GM12891 (cell line): ENCODE measurements at regions not wholly inside any gene's neighbourhood (a gene's known extent, or its start where the extent isn't known, plus 50 kb on each side); places are given as distances from the start of the nearest gene placed in this dataset.
A peak's percentile ranks its signal among the peaks of the same experiment; 100 is the strongest.
"Not testable (repeated sequence)": the region's sequence is repeated elsewhere in the genome, so short reads cannot be mapped to it uniquely, and the experiment has no call there.

Experiments used
- DNase-seq: peaks from one replicate; pipeline ENCODE4 v3.0.0; 2011; ENCODE audit warnings: low spot score; ENCODE audit not compliant: insufficient read length
- FAIRE-seq: peaks from 2 replicates; lab custom pipeline; 2011; peaks lifted over from hg19 to GRCh38; lab: Jason Lieb, UNC
- PAX5 ChIP-seq: IDR thresholded peaks from 2 replicates; pipeline ENCODE4 v1.6.1; 2011; ENCODE audit warnings: low read length, moderate library complexity, mild to moderate bottlenecking; ENCODE audit not compliant: insufficient read depth, severe bottlenecking
- POLR2A ChIP-seq: IDR thresholded peaks from 2 replicates; pipeline ENCODE4 v1.6.1; 2011; ENCODE audit warnings: low read depth, low read length, control low read depth
- POLR2AphosphoS5 ChIP-seq: IDR thresholded peaks from 2 replicates; pipeline ENCODE4 v1.6.1; 2011; ENCODE audit warnings: low read depth, low read length, control low read depth
- POU2F2 ChIP-seq: IDR thresholded peaks from 2 replicates; pipeline ENCODE4 v1.6.1; 2011; ENCODE audit warnings: low read depth, mild to moderate bottlenecking, control low read depth, low read length, moderate library complexity
- SPI1 ChIP-seq: IDR thresholded peaks from 2 replicates; pipeline ENCODE4 v1.6.1; 2011; ENCODE audit warnings: low read depth, low read length, control low read depth
- TAF1 ChIP-seq: IDR thresholded peaks from 2 replicates; pipeline ENCODE4 v1.6.1; 2011; ENCODE audit warnings: low read depth, low read length, control low read depth

DNA sequence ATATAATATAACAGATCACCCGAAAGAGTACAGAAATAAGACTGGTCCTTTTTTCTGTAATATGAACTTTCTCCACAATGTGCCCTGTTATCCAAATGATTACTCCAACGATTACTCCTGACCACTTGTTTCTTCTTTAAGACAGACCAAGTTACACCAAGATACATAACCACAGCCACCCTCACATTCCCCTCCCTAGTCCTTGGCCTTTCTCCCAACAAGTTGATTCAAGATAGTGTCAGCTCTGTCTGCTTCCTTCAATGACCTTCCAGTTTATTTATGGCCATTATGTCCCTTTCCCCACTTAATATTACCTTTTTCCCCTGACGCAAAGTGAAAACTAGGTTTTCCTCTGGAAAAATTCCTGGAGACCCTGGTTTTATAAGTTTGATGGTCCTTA, 397.2 kb downstream of the FAM47B start:
- no peak for FAIRE-seq
- TF ChIP-seq PAX5 (no peak), POU2F2 (no peak), SPI1 (no peak), TAF1 (no peak)
- DNase-seq, result no peak

DNA sequence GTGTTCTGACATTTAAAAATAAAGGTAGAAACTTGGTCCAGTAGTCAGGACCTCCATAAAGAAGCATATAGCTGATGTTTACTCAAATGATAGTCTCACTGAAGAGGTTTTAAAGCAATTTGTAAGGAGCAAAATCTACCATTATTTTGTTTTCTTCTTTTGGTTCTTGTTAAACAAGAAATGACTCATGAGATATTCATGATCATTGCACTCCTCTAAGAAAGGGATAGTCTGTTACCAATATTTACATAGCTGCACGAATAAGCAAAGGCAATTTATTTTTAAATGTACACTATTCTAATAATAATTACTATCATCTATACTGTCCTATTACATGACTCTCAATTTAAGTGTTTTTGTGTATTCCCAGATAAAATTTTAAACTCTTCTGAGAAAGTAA, 397.9 kb downstream of the FAM47B start:
- FAIRE-seq, result no peak
- TF ChIP-seq TAF1, result no peak
- TF ChIP-seq POLR2A, result no peak
- no peak for TF ChIP-seq PAX5
- no peak for TF ChIP-seq POU2F2
- DNase-seq, result no peak

DNA sequence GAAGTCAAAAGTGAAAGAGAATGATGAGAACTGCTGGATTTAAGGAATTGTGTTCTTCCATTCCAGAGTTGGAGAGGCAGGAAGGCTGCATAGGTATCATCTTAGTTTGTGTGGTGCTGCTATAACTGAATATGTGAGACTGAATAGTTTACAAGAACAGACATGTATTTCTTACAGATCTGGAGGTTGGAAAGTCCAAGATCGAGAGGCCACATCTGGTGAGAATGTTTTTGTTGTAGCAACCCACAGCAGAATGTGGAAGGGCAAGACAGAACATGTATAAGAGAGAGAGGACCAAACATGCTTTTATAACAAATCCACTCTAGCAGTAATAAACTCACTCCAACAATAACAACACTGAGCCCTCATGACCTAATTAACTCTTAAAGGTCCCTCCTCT, 408.6 kb downstream of the FAM47B start:
- DNase-seq (no peak), FAIRE-seq (no peak)
- TF ChIP-seq SPI1 (no peak), TAF1 (no peak), PAX5 (no peak)

DNA sequence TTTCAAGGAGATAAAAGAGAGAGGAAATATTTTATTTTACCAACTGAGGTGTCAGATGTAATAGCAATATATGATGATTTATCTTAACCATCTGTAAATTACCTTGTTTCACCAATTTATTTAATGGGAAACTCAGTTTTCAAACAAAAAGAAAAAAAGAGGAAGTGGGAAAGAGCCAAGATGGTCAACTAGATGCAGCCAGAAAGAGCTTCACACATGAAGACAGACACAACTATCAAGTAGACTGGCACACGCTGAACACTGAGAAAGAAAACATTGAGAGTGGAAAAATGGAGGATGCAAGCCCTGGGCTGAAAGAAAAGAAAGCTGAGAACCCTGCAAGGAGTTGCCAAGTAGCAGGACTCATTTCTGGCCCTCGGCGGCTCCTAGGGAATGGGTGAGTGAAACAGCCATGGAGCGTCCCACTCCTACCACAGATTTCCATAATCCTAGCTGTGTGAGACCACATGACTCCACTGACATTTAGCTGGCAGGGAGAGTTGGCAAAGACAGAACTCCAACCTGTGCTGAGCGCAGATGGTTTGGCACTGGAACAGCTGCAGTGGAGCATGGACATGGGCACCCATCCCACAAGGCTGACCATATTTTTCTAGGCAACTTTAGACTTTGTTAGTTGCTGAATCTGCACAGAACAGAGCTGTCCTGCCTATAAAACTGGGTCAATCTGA, 409.3 kb downstream of the FAM47B start:
- TF ChIP-seq POLR2AphosphoS5 (no peak), POLR2A (no peak), POU2F2 (no peak), SPI1 (peak; percentile 91), PAX5 (no peak), TAF1 (no peak)
- DNase-seq (no peak), FAIRE-seq (no peak)

DNA sequence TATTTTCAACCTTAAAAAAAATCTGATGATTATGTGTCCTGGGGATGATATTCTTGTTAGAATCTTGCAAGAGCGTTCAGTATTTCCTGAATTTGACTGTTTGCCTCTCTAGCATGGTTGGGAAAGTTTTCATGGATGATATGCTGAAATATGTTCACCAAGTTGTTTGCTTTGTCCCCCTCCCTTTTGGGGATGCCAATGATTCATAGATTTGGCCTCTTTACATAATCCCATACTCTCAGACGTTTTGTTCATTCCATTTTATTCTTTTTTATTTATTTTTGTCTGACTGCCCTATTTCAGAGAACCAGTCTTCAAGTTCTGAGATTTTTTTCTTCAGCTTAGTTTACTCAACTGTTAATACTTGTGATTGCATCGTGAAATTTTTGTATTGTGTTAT, 415.1 kb downstream of the FAM47B start:
- DNase-seq (no peak), FAIRE-seq (no peak)
- TF ChIP-seq PAX5 (no peak), POU2F2 (no peak), TAF1 (no peak), POLR2AphosphoS5 (no peak), SPI1 (no peak), POLR2A (no peak)

GRCh38 chrX:35362866-35363265, 420.3 kb downstream of the FAM47B start:
- FAIRE-seq (peak; percentile 9), DNase-seq (no peak)
- TF ChIP-seq PAX5 (no peak), POU2F2 (no peak), SPI1 (no peak), POLR2AphosphoS5 (no peak), TAF1 (no peak), POLR2A (no peak)

DNA sequence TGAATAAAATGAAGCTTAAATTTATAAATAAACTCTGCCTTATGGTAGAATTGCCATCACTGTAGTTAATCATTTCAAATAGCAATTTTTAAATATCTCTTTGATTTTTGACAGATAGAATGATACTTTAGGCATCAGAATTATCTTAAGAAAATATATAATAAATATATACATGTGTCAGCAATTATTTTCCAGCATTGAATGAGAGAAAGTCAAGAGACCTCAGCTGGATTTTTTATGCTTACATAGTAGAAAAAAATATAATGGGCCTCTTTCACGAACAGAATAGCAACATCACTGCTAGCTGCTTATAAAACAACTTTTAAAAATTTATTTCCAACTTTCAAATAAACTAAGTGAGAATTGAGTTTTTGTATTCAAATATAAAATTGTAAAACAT, 424.0 kb upstream of the MAGEB16 start:
- FAIRE-seq (no peak), DNase-seq (no peak)
- TF ChIP-seq PAX5 (no peak), POLR2AphosphoS5 (no peak), POU2F2 (no peak), TAF1 (no peak)

DNA sequence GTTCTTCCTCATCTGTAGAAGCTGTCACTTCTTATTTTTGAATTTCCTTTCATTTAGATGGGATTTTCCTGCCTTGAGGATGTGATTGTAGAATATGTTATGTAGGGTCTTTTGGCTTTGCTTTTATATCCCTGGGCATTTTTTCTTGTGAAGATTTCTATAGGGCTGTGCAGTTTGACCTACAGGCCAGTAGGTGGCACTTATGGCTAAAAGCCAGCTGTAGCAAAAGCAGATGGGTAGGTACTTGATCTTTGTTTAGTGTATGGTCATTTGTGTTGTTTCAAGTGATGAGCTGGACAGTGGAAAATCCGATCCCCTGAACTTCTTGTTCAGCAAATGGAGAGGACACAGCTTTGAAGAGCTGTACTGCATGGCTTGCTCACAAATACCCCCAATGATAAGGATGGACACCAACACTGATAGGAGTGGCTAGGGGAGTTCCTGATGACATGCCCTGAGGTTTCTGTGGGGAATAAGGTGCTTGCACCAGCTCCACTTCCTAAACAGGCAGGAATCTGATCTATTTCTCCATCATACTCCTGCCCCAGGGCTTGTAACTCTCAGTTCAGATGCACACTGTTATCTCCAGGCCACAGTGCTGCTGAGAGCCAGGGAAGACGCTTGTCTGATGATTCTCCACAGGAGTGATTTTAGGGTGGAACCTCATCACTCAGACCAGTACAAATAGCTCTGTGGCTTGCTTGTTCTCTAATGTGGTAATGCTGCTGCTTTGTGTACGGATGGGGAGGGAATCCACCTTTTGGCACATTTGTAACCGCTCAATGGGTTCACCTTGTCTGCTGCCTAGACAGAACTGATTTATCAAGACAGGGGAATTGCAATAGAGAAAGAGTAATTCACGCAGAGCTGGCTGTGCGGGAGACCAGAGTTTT, 417.1 kb upstream of the MAGEB16 start:
- FAIRE-seq (peak; percentile 60), DNase-seq (no peak)
- no peak for TF ChIP-seq POLR2A
- no peak for TF ChIP-seq POU2F2
- TF ChIP-seq TAF1, result no peak
- no peak for TF ChIP-seq SPI1
- TF ChIP-seq PAX5, result no peak
- no peak for TF ChIP-seq POLR2AphosphoS5

DNA sequence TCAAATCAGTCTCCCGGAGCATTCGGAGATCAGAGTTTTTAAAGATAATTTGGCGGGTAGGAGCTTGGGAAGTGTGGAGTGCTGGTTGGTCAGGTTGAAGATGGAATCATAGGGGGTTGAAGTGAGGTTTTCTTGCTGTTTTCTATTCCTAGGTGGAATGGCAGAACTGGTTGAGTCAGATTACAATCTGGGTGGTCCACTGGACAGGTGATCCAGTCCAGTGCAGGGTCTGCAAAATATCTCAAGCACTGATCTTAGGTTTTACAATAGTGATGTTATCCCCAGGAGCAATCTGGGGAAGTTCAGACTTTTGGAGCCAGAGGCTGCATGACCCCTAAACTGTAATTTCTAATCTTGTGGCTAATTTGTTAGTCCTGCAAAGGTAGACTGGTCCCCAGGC, 416.4 kb upstream of the MAGEB16 start:
- not testable (repeated sequence) for FAIRE-seq

GRCh38 chrX:35382966-35383365, 415.2 kb upstream of the MAGEB16 start:
- FAIRE-seq (no peak), DNase-seq (no peak)
- TF ChIP-seq SPI1, result no peak

More for the DNA sequence above, 416.4 kb upstream of the MAGEB16 start:
- not testable (repeated sequence) for DNase-seq

- FAIRE-seq (no peak), DNase-seq (no peak)
- TF ChIP-seq POLR2A, result no peak
- TF ChIP-seq PAX5, result no peak
- no peak for TF ChIP-seq POU2F2
- no peak for TF ChIP-seq TAF1
- TF ChIP-seq POLR2AphosphoS5, result no peak
- no peak for TF ChIP-seq SPI1
These were observed 405.9 kb upstream of the MAGEB16 start for GRCh38 chrX:35392232-35392631.
